ENCODE measurements at regions not wholly inside any gene's neighbourhood (a gene's known extent, or its start where the extent isn't known, plus 50 kb on each side); places are given as distances from the start of the nearest gene placed in this dataset.
"Not testable (repeated sequence)": the region's sequence is repeated elsewhere in the genome, so short reads cannot be mapped to it uniquely, and the experiment has no call there.

- no peak for DNase-seq
Measured at GRCh38 chr14:65975865-65976264, 510.3 kb upstream of the CCDC196 start.

GRCh38 chr14:65976761-65977404, 509.3 kb upstream of the CCDC196 start:
- no peak for DNase-seq

- no peak for DNase-seq
Measured at GRCh38 chr14:65981192-65981843, 504.9 kb upstream of the CCDC196 start.

- DNase-seq, result no peak
Measured at GRCh38 chr14:65986041-65986440, 500.1 kb upstream of the CCDC196 start.

- no peak for DNase-seq
Measured at GRCh38 chr14:65989981-65990380, 496.2 kb upstream of the CCDC196 start.

- no peak for DNase-seq
Measured at GRCh38 chr14:65991104-65991503, 495.1 kb upstream of the CCDC196 start.

GRCh38 chr14:65991935-65992334, 494.2 kb upstream of the CCDC196 start:
- DNase-seq, result peak; percentile 35

GRCh38 chr14:65993103-65993502, 493.1 kb upstream of the CCDC196 start:
- no peak for DNase-seq

GRCh38 chr14:65993996-65994395, 492.2 kb upstream of the CCDC196 start:
- DNase-seq, result no peak

- DNase-seq, result no peak
Measured at GRCh38 chr14:65997347-65997746, 488.8 kb upstream of the CCDC196 start.

- no peak for DNase-seq
Measured at GRCh38 chr14:65999865-66000264, 486.3 kb upstream of the CCDC196 start.

- DNase-seq, result peak; percentile 12
Measured at GRCh38 chr14:66000766-66001165, 485.4 kb upstream of the CCDC196 start.

- DNase-seq, result no peak
Measured at GRCh38 chr14:66001356-66001755, 484.8 kb upstream of the CCDC196 start.

- no peak for DNase-seq
Measured at GRCh38 chr14:66003082-66003730, 483.0 kb upstream of the CCDC196 start.

- no peak for DNase-seq
Measured at GRCh38 chr14:66005900-66006434, 480.2 kb upstream of the CCDC196 start.

GRCh38 chr14:66008631-66009030, 477.5 kb upstream of the CCDC196 start:
- no peak for DNase-seq

GRCh38 chr14:66009089-66009488, 477.1 kb upstream of the CCDC196 start:
- no peak for DNase-seq

- no peak for DNase-seq
Measured at GRCh38 chr14:66010695-66011094, 475.5 kb upstream of the CCDC196 start.

- no peak for DNase-seq
Measured at GRCh38 chr14:66011855-66012254, 474.3 kb upstream of the CCDC196 start.

GRCh38 chr14:66013607-66014006, 472.6 kb upstream of the CCDC196 start:
- DNase-seq, result not testable (repeated sequence)

GRCh38 chr14:66015071-66015780, 470.9 kb upstream of the CCDC196 start:
- no peak for DNase-seq

GRCh38 chr14:66017927-66018326, 468.2 kb upstream of the CCDC196 start:
- DNase-seq, result no peak

- no peak for DNase-seq
Measured at GRCh38 chr14:66022526-66022925, 463.6 kb upstream of the CCDC196 start.
